DOHH2 (cell line): ENCODE measurements at regions not wholly inside any gene's neighbourhood (a gene's known extent, or its start where the extent isn't known, plus 50 kb on each side); places are given as distances from the start of the nearest gene placed in this dataset.

Experiments used
- EZH2phosphoT487 ChIP-seq: fragments of 200-600 bp; sonication (generic); IDR thresholded peaks from 2 replicates; pipeline ENCODE4 v1.6.1; 2017; ENCODE audit warnings: borderline replicate concordance, mild to moderate bottlenecking, antibody characterized with exemption, low read length, moderate library complexity, mixed read lengths
- TF ChIP-seq, protein P1 (sequence below): fragments of 200-600 bp; sonication (generic); IDR thresholded peaks from one replicate; pipeline ENCODE4 v1.5.1; 2014; ENCODE audit warnings: antibody characterized with exemption, mild to moderate bottlenecking, low read depth, low read length; ENCODE audit not compliant: poor library complexity, severe bottlenecking

GRCh38 chr11:134574425-134574824, 162.4 kb upstream of the B3GAT1 start:
- TF ChIP-seq, protein P1, sequence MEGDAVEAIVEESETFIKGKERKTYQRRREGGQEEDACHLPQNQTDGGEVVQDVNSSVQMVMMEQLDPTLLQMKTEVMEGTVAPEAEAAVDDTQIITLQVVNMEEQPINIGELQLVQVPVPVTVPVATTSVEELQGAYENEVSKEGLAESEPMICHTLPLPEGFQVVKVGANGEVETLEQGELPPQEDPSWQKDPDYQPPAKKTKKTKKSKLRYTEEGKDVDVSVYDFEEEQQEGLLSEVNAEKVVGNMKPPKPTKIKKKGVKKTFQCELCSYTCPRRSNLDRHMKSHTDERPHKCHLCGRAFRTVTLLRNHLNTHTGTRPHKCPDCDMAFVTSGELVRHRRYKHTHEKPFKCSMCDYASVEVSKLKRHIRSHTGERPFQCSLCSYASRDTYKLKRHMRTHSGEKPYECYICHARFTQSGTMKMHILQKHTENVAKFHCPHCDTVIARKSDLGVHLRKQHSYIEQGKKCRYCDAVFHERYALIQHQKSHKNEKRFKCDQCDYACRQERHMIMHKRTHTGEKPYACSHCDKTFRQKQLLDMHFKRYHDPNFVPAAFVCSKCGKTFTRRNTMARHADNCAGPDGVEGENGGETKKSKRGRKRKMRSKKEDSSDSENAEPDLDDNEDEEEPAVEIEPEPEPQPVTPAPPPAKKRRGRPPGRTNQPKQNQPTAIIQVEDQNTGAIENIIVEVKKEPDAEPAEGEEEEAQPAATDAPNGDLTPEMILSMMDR: no peak
- TF ChIP-seq EZH2phosphoT487: no peak
